H9 (cell line): ENCODE measurements at regions not wholly inside any gene's neighbourhood (a gene's known extent, or its start where the extent isn't known, plus 50 kb on each side); places are given as distances from the start of the nearest gene placed in this dataset.

Experiments used
- DNase-seq: peaks from one replicate; pipeline ENCODE4 v3.0.0-alpha.2; 2017
- H2AFZ ChIP-seq: one replicate; pipeline ENCODE4 v1.6.1; 2013; ENCODE audit warnings: mild to moderate bottlenecking, low read length, control low read depth, moderate library complexity
- H2AK5ac ChIP-seq: 2 replicates; pipeline ENCODE4 v1.6.1; 2013; ENCODE audit warnings: low read length, control low read depth, mixed read lengths; ENCODE audit not compliant: insufficient read length
- H2BK120ac ChIP-seq: one replicate; pipeline ENCODE4 v1.6.1; 2013; ENCODE audit warnings: low read depth, mild to moderate bottlenecking, low read length, control low read depth, inconsistent platforms; ENCODE audit not compliant: poor library complexity, severe bottlenecking
- H2BK12ac ChIP-seq: 2 replicates; pipeline ENCODE4 v1.6.1; 2013; ENCODE audit warnings: low read length, control low read depth, mixed read lengths, low read depth; ENCODE audit not compliant: insufficient read length
- H2BK15ac ChIP-seq: 2 replicates; pipeline ENCODE4 v1.6.1; 2013; ENCODE audit warnings: low read depth, low read length, control low read depth
- H2BK20ac ChIP-seq: one replicate; pipeline ENCODE4 v1.6.1; 2013; ENCODE audit warnings: low read depth, mild to moderate bottlenecking, low read length, control low read depth, inconsistent platforms; ENCODE audit not compliant: poor library complexity, severe bottlenecking
- H2BK5ac ChIP-seq: 2 replicates; pipeline ENCODE4 v1.6.1; 2013; ENCODE audit warnings: low read length, control low read depth, mixed read lengths; ENCODE audit not compliant: insufficient read length
- H3K14ac ChIP-seq: 2 replicates; pipeline ENCODE4 v1.6.1; 2013; ENCODE audit warnings: low read length, control low read depth; ENCODE audit not compliant: insufficient read depth
- H3K18ac ChIP-seq: 2 replicates; pipeline ENCODE4 v1.6.1; 2013; ENCODE audit warnings: low read depth, mild to moderate bottlenecking, mixed read lengths, low read length, control low read depth; ENCODE audit not compliant: insufficient read length
- H3K23ac ChIP-seq: 2 replicates; pipeline ENCODE4 v1.6.1; 2013; ENCODE audit warnings: low read length, control low read depth, mixed read lengths, low read depth; ENCODE audit not compliant: insufficient read length
- H3K23me2 ChIP-seq: 2 replicates; pipeline ENCODE4 v1.6.1; 2013; ENCODE audit warnings: low read depth, mild to moderate bottlenecking, mixed read lengths, low read length, control low read depth; ENCODE audit not compliant: insufficient read length, poor library complexity, severe bottlenecking
- H3K27ac ChIP-seq: 2 replicates; pipeline ENCODE4 v1.5.1; 2013; ENCODE audit warnings: low read length, control low read depth, mixed read lengths, low read depth; ENCODE audit not compliant: insufficient read length
- H3K27me3 ChIP-seq: 2 replicates; pipeline ENCODE4 v1.6.1; 2013; ENCODE audit warnings: low read length, control low read depth, inconsistent platforms; ENCODE audit not compliant: insufficient read depth
- H3K4ac ChIP-seq: 2 replicates; pipeline ENCODE4 v1.6.1; 2013; ENCODE audit warnings: low read depth, mild to moderate bottlenecking, control low read depth, inconsistent platforms, low read length, moderate library complexity
- H3K4me1 ChIP-seq: 2 replicates; pipeline ENCODE4 v1.6.1; 2013; ENCODE audit warnings: low read length, control low read depth, inconsistent platforms; ENCODE audit not compliant: insufficient read depth
- H3K4me2 ChIP-seq: 2 replicates; pipeline ENCODE4 v1.6.1; 2013; ENCODE audit warnings: low read length, control low read depth, mixed read lengths; ENCODE audit not compliant: insufficient read length, insufficient read depth
- H3K56ac ChIP-seq: 2 replicates; pipeline ENCODE4 v1.6.1; 2013; ENCODE audit warnings: low read depth, mild to moderate bottlenecking, mixed read lengths, low read length, control low read depth; ENCODE audit not compliant: insufficient read length
- H3K79me1 ChIP-seq: 2 replicates; pipeline ENCODE4 v1.6.1; 2013; ENCODE audit warnings: low read depth, mild to moderate bottlenecking, moderate library complexity, low read length, control low read depth, inconsistent platforms; ENCODE audit not compliant: insufficient read depth, poor library complexity, severe bottlenecking
- H3K79me2 ChIP-seq: 2 replicates; pipeline ENCODE4 v1.6.1; 2013; ENCODE audit warnings: low read length, control low read depth, inconsistent platforms; ENCODE audit not compliant: insufficient read depth
- H3K9ac ChIP-seq: 2 replicates; pipeline ENCODE4 v1.6.1; 2013; ENCODE audit warnings: low read length, control low read depth, mixed read lengths; ENCODE audit not compliant: insufficient read length; ENCODE audit errors: extremely low read depth
- H3K9me3 ChIP-seq: one replicate; pipeline ENCODE4 v1.6.1; 2013; ENCODE audit warnings: low read depth, low read length, inconsistent platforms; ENCODE audit not compliant: control insufficient read depth
- H3T11ph ChIP-seq: one replicate; pipeline ENCODE4 v1.6.1; 2013; ENCODE audit warnings: mild to moderate bottlenecking, low read length, control low read depth, inconsistent platforms
- H4K20me1 ChIP-seq: one replicate; pipeline ENCODE4 v1.6.1; 2013; ENCODE audit not compliant: control insufficient read depth, insufficient read length, insufficient read depth
- H4K5ac ChIP-seq: 2 replicates; pipeline ENCODE4 v1.6.1; 2013; ENCODE audit warnings: low read depth, mild to moderate bottlenecking, mixed read lengths, low read length, control low read depth; ENCODE audit not compliant: insufficient read length
- H4K8ac ChIP-seq: replicated peaks from 2 replicates; pipeline ENCODE4 v1.6.1; 2013; ENCODE audit warnings: low read length, control low read depth, mixed read lengths, low read depth; ENCODE audit not compliant: insufficient read length
- H4K91ac ChIP-seq: 2 replicates; pipeline ENCODE4 v1.6.1; 2013; ENCODE audit warnings: low read depth, mild to moderate bottlenecking, moderate library complexity, mixed read lengths, low read length, control low read depth; ENCODE audit not compliant: insufficient read length
- H3K27ac Mint-ChIP-seq, 3 experiments: 2 replicates in 2 of 3; 3 replicates in 1 of 3; pipeline ENCODE4 v1.8.0; 2020 to 2021; ENCODE audit warnings: mixed read lengths in 3 of 3, mild to moderate bottlenecking in 1 of 3, moderate library complexity in 1 of 3
- H3K27me3 Mint-ChIP-seq: 2 replicates; pipeline ENCODE4 v1.8.0; 2021; ENCODE audit warnings: low read depth, mild to moderate bottlenecking, moderate library complexity, mixed read lengths
- H3K36me3 Mint-ChIP-seq, 3 experiments: 2 replicates in 2 of 3; 3 replicates in 1 of 3; pipeline ENCODE4 v1.8.0; 2020 to 2021; ENCODE audit warnings: low read depth in 3 of 3, mixed read lengths in 3 of 3; ENCODE audit not compliant: insufficient read depth in 1 of 3
- H3K4me1 Mint-ChIP-seq, 2 experiments: 2 replicates each; pipeline ENCODE4 v1.8.0; 2020; ENCODE audit warnings: mixed read lengths in 2 of 2
- H3K4me3 Mint-ChIP-seq, 2 experiments: 2 replicates in 1 of 2; 3 replicates in 1 of 2; pipeline ENCODE4 v1.8.0; 2020 to 2021; ENCODE audit warnings: mild to moderate bottlenecking in 2 of 2, mixed read lengths in 2 of 2, moderate library complexity in 1 of 2
- H3K9me3 Mint-ChIP-seq, 2 experiments: 2 replicates in 1 of 2; 3 replicates in 1 of 2; pipeline ENCODE4 v1.8.0; 2020; ENCODE audit warnings: mild to moderate bottlenecking in 2 of 2, mixed read lengths in 2 of 2, moderate library complexity in 1 of 2
- CTCF ChIP-seq: fragments of 200-600 bp; sonication (generic); conservative IDR thresholded peaks from 3 replicates; pipeline ENCODE4 v1.8.0; 2021; ENCODE audit warnings: antibody characterized with exemption, mild to moderate bottlenecking
- WGBS: extraction: QIAGEN DNeasy Blood & Tissue Kit; methylation state at CpG from one replicate; pipeline ENCODE4 v1.1.7; 2013; ENCODE audit warnings: missing lambda C conversion rate, low lambda C conversion rate, mixed read lengths; ENCODE audit not compliant: insufficient read length; ENCODE audit errors: extremely low coverage; 5-methylcytosine and 5-hydroxymethylcytosine counted together

- Histone ChIP-seq H3K79me1 (no peaks in the 10 kb centered on the region), H2BK20ac (no peak overlapping the region), H3T11ph (no peak overlapping the region), H4K91ac (no peak overlapping the region), H3K56ac (no peak overlapping the region), H3K9me3 (no peaks in the 10 kb centered on the region), H3K4me1 (no peaks in the 10 kb centered on the region), H3K23ac (no peak overlapping the region), H2BK12ac (no peak overlapping the region), H2BK5ac (no peak overlapping the region), H3K27ac (no peak overlapping the region), H4K5ac (no peak overlapping the region), H2AFZ (no peak overlapping the region), H3K79me2 (no peaks in the 10 kb centered on the region), H3K9ac (no peak overlapping the region), H3K4me2 (no peak overlapping the region), H2BK120ac (no peak overlapping the region), H4K8ac (no peak overlapping the region), H2BK15ac (no peak overlapping the region), H3K4ac (no peak overlapping the region), H2AK5ac (no peak overlapping the region), H3K27me3 (no peaks in the 10 kb centered on the region), H3K23me2 (no peaks in the 10 kb centered on the region), H3K14ac (no peak overlapping the region), H4K20me1 (no peaks in the 10 kb centered on the region), H3K18ac (no peak overlapping the region)
- TF ChIP-seq CTCF = no peak
- WGBS = no CpG with 5 or more reads among the region's 3 CpGs
- DNase-seq = no peak
- Mint-ChIP-seq H3K9me3 (peaks cover 7 to 15% of the 10 kb centered on the region in 2 experiments; a peak in 4 of 5 replicates), H3K27me3 (no peaks in the 10 kb centered on the region; the same call in 1 of the 2 replicates), H3K36me3 (peaks cover 5 to 15% (median 14%) of the 10 kb centered on the region in 3 experiments), H3K27ac (no peak overlapping the region; a peak in 2 of 7 replicates), H3K4me3 (no peak overlapping the region), H3K4me1 (peaks cover 2 to 6% of the 10 kb centered on the region in 2 experiments; a peak in 2 of 4 replicates)
These were observed 213.8 kb downstream of the C9orf152 start for GRCh38 chr9:109994141-109994540.
